ENCODE measurements at regions not wholly inside any gene's neighbourhood (a gene's known extent, or its start where the extent isn't known, plus 50 kb on each side); places are given as distances from the start of the nearest gene placed in this dataset.

- POLR2A ChIA-PET = no interaction called here
- TF ChIP-seq CTCF (IDR thresholded peaks at IDR 0.05; ENCODE audit: control extremely low read depth, extremely low read depth, low read depth, missing control alignments) = no peak
- DNase-seq (ENCODE audit: extremely low spot score) = no peak
- CTCF ChIA-PET = no interaction called here
Observed at GRCh38 chr6:4545893-4546292, 230.3 kb upstream of the CDYL start.

DNA sequence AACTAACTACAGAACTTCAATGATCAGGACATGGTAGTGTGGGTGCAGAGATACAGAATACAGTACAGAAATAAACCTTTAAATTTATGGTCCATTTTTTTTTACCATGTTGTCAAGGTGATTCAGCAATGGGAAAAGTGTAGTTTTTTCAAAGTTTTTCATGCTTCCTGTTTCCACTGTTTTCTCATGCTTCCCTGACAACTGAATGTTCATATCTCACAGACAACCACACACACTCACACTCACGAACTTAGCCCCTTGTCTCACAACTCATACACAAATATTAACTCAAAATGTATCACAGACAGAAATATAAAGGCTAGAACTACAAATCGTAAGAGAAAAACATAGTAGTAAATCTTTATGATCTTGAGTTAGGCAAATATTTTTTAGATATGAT, 232.6 kb upstream of the CDYL start:
- CTCF ChIA-PET = no interaction called here

GRCh38 chr6:4533576-4533975, 242.6 kb upstream of the CDYL start:
- TF ChIP-seq CTCF (IDR thresholded peaks at IDR 0.05; ENCODE audit: control extremely low read depth, extremely low read depth, low read depth, missing control alignments) = no peak
- CTCF ChIA-PET = no interaction called here
- POLR2A ChIA-PET = no interaction called here
- DNase-seq (ENCODE audit: extremely low spot score) = no peak

More for the DNA sequence above, 232.6 kb upstream of the CDYL start:
- no peak for DNase-seq (ENCODE audit: extremely low spot score)
- TF ChIP-seq CTCF (IDR thresholded peaks at IDR 0.05; ENCODE audit: control extremely low read depth, extremely low read depth, low read depth, missing control alignments) = no peak
- POLR2A ChIA-PET = no interaction called here

DNA sequence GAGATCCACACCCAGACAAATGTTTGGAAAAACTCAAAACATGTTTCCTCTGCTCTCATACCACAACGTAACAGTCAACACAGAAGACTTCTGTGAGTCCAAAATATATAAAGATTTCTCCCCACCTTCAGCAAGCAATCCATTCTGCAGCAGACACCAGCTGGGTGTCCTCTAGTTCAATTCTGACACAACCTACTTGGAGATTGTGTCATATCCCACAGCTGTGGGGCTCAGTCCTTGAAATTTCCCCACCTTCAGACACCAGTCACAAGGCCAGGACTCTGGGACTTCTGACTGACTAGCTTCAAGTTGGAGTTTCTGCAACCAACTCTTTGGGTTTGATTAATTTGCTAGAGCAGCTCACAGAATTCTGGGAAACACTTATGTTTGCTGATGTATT, 244.8 kb upstream of the CDYL start:
- TF ChIP-seq CTCF (IDR thresholded peaks at IDR 0.05; ENCODE audit: control extremely low read depth, extremely low read depth, low read depth, missing control alignments) = no peak
- ChIA-PET CTCF (no interaction called here), POLR2A (no interaction called here)
- no peak for DNase-seq (ENCODE audit: extremely low spot score)

GRCh38 chr6:4522453-4522852, 253.8 kb upstream of the CDYL start:
- DNase-seq (ENCODE audit: extremely low spot score) = no peak
- TF ChIP-seq CTCF (IDR thresholded peaks at IDR 0.05; ENCODE audit: control extremely low read depth, extremely low read depth, low read depth, missing control alignments) = no peak
- CTCF ChIA-PET = no interaction called here
- POLR2A ChIA-PET = no interaction called here

DNA sequence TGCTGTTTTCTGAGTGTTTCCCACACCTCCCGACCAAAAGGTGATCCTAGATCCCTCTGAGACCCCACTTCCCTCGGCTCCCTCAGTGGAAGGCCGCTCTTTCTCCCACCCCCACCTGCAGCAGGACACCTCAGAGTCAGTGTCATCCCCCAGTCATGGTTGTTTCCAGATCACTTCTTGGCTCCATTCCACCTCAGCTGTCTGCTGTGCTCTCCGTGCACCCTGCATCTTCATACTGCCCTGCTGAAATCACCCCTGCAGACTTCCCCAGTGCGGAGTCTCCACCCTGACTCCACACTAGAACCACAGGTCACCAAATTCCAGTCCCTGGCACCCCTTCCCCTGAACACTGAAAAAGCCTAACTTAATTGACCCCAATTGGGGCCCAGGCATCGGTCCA, 255.1 kb upstream of the CDYL start:
- POLR2A ChIA-PET = no interaction called here
- CTCF ChIA-PET = no interaction called here
- no peak for TF ChIP-seq CTCF (IDR thresholded peaks at IDR 0.05; ENCODE audit: control extremely low read depth, extremely low read depth, low read depth, missing control alignments)
- DNase-seq (ENCODE audit: extremely low spot score) = no peak

- DNase-seq (ENCODE audit: extremely low spot score) = no peak
- TF ChIP-seq CTCF (IDR thresholded peaks at IDR 0.05; ENCODE audit: control extremely low read depth, extremely low read depth, low read depth, missing control alignments) = no peak
- CTCF ChIA-PET = interaction anchor here (1.0 kb wide), 1 partner anchor 12 kb away, joined by 4 read pairs; no protein-coding TSS in a partner anchor
- POLR2A ChIA-PET = no interaction called here
Observed at GRCh38 chr6:4518506-4518905, 257.7 kb upstream of the CDYL start.

Data from GM10248 (cell line).